ENCODE measurements at regions not wholly inside any gene's neighbourhood (a gene's known extent, or its start where the extent isn't known, plus 50 kb on each side); places are given as distances from the start of the nearest gene placed in this dataset.

GRCh38 chr1:213399695-213400094 is 348.7 kb downstream of the RPS6KC1 start:
- Histone ChIP-seq H3K9me3 (ENCODE audit: control insufficient read depth in 2 of 3, insufficient read depth in 1 of 3, low read length in 3 of 3) (no peaks in the 10 kb centered on the region), H3K36me3 (ENCODE audit: control insufficient read depth in 2 of 3, insufficient read depth in 3 of 3, low read length in 3 of 3) (no peaks in the 10 kb centered on the region), H3K4me3 (ENCODE audit: low read length in 3 of 3) (no peak overlapping the region), H3K4me1 (ENCODE audit: control insufficient read depth in 2 of 3, insufficient read depth in 2 of 3, low read depth in 1 of 3, low read length in 3 of 3) (no peaks in the 10 kb centered on the region), H3K9ac (ENCODE audit: low read length in 3 of 3) (no peak overlapping the region), H3K27ac (ENCODE audit: low read depth in 2 of 2, low read length in 2 of 2) (no peak overlapping the region), H3K27me3 (ENCODE audit: control insufficient read depth, insufficient read depth, low read length) (no peaks in the 10 kb centered on the region)
- DNase-seq, result peak in 1 of 5 donors; percentile 31
- TF ChIP-seq CTCF (IDR thresholded peaks at IDR 0.05; ENCODE audit: borderline replicate concordance, extremely low read depth, insufficient read depth), result no peak
- intact Hi-C loops (cut with DNase I), result no loop called here
- FAIRE-seq, result no peak

- no peaks in the 10 kb centered on the region for H3K27me3 ChIP-seq (ENCODE audit: control insufficient read depth, insufficient read depth, low read length)
- H3K36me3 ChIP-seq (ENCODE audit: control insufficient read depth in 2 of 3, insufficient read depth in 3 of 3, low read length in 3 of 3), result no peaks in the 10 kb centered on the region
- no peaks in the 10 kb centered on the region for H3K4me1 ChIP-seq (ENCODE audit: control insufficient read depth in 2 of 3, insufficient read depth in 2 of 3, low read depth in 1 of 3, low read length in 3 of 3)
- H3K9ac ChIP-seq (ENCODE audit: low read length in 3 of 3), result no peak overlapping the region
- DNase-seq, result no peak
- FAIRE-seq, result no peak
- no peak overlapping the region for H3K4me3 ChIP-seq (ENCODE audit: low read length in 3 of 3)
- H3K27ac ChIP-seq (ENCODE audit: low read depth in 2 of 2, low read length in 2 of 2), result no peak overlapping the region
- no peak for TF ChIP-seq CTCF (IDR thresholded peaks at IDR 0.05; ENCODE audit: borderline replicate concordance, extremely low read depth, insufficient read depth)
- intact Hi-C loops (cut with DNase I), result no loop called here
- peaks cover 0 to 4% (median 0%) of the 10 kb centered on the region in 3 donors for H3K9me3 ChIP-seq (ENCODE audit: control insufficient read depth in 2 of 3, insufficient read depth in 1 of 3, low read length in 3 of 3)
Observed at GRCh38 chr1:213409208-213409631, 358.2 kb downstream of the RPS6KC1 start.

- Histone ChIP-seq H3K9ac (ENCODE audit: low read length in 3 of 3) (no peak overlapping the region), H3K27ac (ENCODE audit: low read depth in 2 of 2, low read length in 2 of 2) (no peak overlapping the region), H3K27me3 (ENCODE audit: control insufficient read depth, insufficient read depth, low read length) (no peaks in the 10 kb centered on the region), H3K4me3 (ENCODE audit: low read length in 3 of 3) (no peak overlapping the region), H3K4me1 (ENCODE audit: control insufficient read depth in 2 of 3, insufficient read depth in 2 of 3, low read depth in 1 of 3, low read length in 3 of 3) (peaks cover 0 to under 1% (median 0%) of the 10 kb centered on the region in 3 donors), H3K9me3 (ENCODE audit: control insufficient read depth in 2 of 3, insufficient read depth in 1 of 3, low read length in 3 of 3) (peaks cover 0 to 4% (median 0%) of the 10 kb centered on the region in 3 donors), H3K36me3 (ENCODE audit: control insufficient read depth in 2 of 3, insufficient read depth in 3 of 3, low read length in 3 of 3) (no peaks in the 10 kb centered on the region)
- no peak for DNase-seq
- intact Hi-C loops (cut with DNase I), result no loop called here
- no peak for FAIRE-seq
- no peak for TF ChIP-seq CTCF (IDR thresholded peaks at IDR 0.05; ENCODE audit: borderline replicate concordance, extremely low read depth, insufficient read depth)
Observed at GRCh38 chr1:213409971-213410370, 358.9 kb downstream of the RPS6KC1 start.

- peaks cover 0 to 4% (median 0%) of the 10 kb centered on the region in 3 donors for H3K9me3 ChIP-seq (ENCODE audit: control insufficient read depth in 2 of 3, insufficient read depth in 1 of 3, low read length in 3 of 3)
- no peak for FAIRE-seq
Observed at GRCh38 chr1:213414346-213414745, 363.3 kb downstream of the RPS6KC1 start.

More at GRCh38 chr1:213414346-213414745, 363.3 kb downstream of the RPS6KC1 start:
- no peak for DNase-seq
- H3K27me3 ChIP-seq (ENCODE audit: control insufficient read depth, insufficient read depth, low read length), result no peaks in the 10 kb centered on the region
- H3K9ac ChIP-seq (ENCODE audit: low read length in 3 of 3), result no peak overlapping the region
- no peak overlapping the region for H3K4me3 ChIP-seq (ENCODE audit: low read length in 3 of 3)
- intact Hi-C loops (cut with DNase I), result no loop called here
- TF ChIP-seq CTCF (IDR thresholded peaks at IDR 0.05; ENCODE audit: borderline replicate concordance, extremely low read depth, insufficient read depth), result no peak
- no peak overlapping the region for H3K27ac ChIP-seq (ENCODE audit: low read depth in 2 of 2, low read length in 2 of 2)
- no peaks in the 10 kb centered on the region for H3K36me3 ChIP-seq (ENCODE audit: control insufficient read depth in 2 of 3, insufficient read depth in 3 of 3, low read length in 3 of 3)
- peaks cover 0 to 16% (median 6%) of the 10 kb centered on the region in 3 donors for H3K4me1 ChIP-seq (ENCODE audit: control insufficient read depth in 2 of 3, insufficient read depth in 2 of 3, low read depth in 1 of 3, low read length in 3 of 3)

Data from kidney (tissue), 13 donors.